DND-41 (cell line): ENCODE measurements at regions not wholly inside any gene's neighbourhood (a gene's known extent, or its start where the extent isn't known, plus 50 kb on each side); places are given as distances from the start of the nearest gene placed in this dataset.

Source experiments
- ATAC-seq: fragments of 200-7000 bp; cut with Tn5 transposase; 3 replicates; pipeline ENCODE4 v1.9.1; 2021; ENCODE audit warnings: low read depth; ENCODE audit not compliant: insufficient read depth
- DNase-seq: peaks from one replicate; pipeline ENCODE4 v3.0.0-alpha.2; 2020
- H2AFZ ChIP-seq: 2 replicates; pipeline ENCODE4 v1.6.0; 2012; ENCODE audit warnings: low read depth, low read length
- H3K27ac ChIP-seq: 2 replicates; pipeline ENCODE4 v1.5.1; 2012; ENCODE audit warnings: low read length, inconsistent platforms
- H3K27me3 ChIP-seq: fragments of 200-600 bp; sonication (generic); 2 replicates; pipeline ENCODE4 v1.6.0; 2012; ENCODE audit warnings: low read length, mild to moderate bottlenecking, inconsistent platforms; ENCODE audit not compliant: insufficient read depth, poor library complexity
- H3K36me3 ChIP-seq: 2 replicates; pipeline ENCODE4 v1.5.1; 2012; ENCODE audit warnings: low read length, inconsistent platforms; ENCODE audit not compliant: insufficient read depth
- H3K4me1 ChIP-seq: 2 replicates; pipeline ENCODE4 v1.5.1; 2012; ENCODE audit warnings: mild to moderate bottlenecking, low read length; ENCODE audit not compliant: insufficient read depth
- H3K4me2 ChIP-seq: 2 replicates; pipeline ENCODE4 v1.6.0; 2012; ENCODE audit warnings: mild to moderate bottlenecking, moderate library complexity, low read length, inconsistent platforms; ENCODE audit not compliant: insufficient read depth
- H3K4me3 ChIP-seq, 2 experiments: fragments of 200-600 bp in 1 of 2; shearing (Covaris generic) in 1 of 2; 2 replicates each; pipeline ENCODE4 v1.5.1; 2012 to 2016; ENCODE audit warnings: inconsistent platforms in 2 of 2, low read length in 2 of 2, mild to moderate bottlenecking in 2 of 2, low read depth in 1 of 2, moderate library complexity in 1 of 2
- H3K79me2 ChIP-seq: 2 replicates; pipeline ENCODE4 v1.6.0; 2012; ENCODE audit warnings: low read length, inconsistent platforms; ENCODE audit not compliant: insufficient read depth
- H3K9ac ChIP-seq: 2 replicates; pipeline ENCODE4 v1.6.0; 2012; ENCODE audit warnings: low read depth, mild to moderate bottlenecking, inconsistent platforms, low read length, moderate library complexity
- H3K9me3 ChIP-seq: 2 replicates; pipeline ENCODE4 v1.5.1; 2012; ENCODE audit warnings: low read length, moderate library complexity, mild to moderate bottlenecking, inconsistent platforms; ENCODE audit not compliant: insufficient read depth, severe bottlenecking
- H4K20me1 ChIP-seq: 2 replicates; pipeline ENCODE4 v1.6.0; 2012; ENCODE audit warnings: low read length; ENCODE audit not compliant: insufficient read depth
- EZH2 ChIP-seq: IDR thresholded peaks from 3 replicates; pipeline ENCODE4 v1.6.1; 2012; ENCODE audit warnings: borderline replicate concordance, low read depth, mild to moderate bottlenecking, moderate library complexity, low read length, inconsistent platforms; ENCODE audit not compliant: severe bottlenecking
- TF ChIP-seq, protein P1 (sequence below): IDR thresholded peaks from 2 replicates; pipeline ENCODE4 v1.5.1; 2012; ENCODE audit warnings: borderline replicate concordance, low read length, moderate library complexity, mild to moderate bottlenecking; ENCODE audit not compliant: poor library complexity, severe bottlenecking; ENCODE audit errors: extremely low read depth

DNA sequence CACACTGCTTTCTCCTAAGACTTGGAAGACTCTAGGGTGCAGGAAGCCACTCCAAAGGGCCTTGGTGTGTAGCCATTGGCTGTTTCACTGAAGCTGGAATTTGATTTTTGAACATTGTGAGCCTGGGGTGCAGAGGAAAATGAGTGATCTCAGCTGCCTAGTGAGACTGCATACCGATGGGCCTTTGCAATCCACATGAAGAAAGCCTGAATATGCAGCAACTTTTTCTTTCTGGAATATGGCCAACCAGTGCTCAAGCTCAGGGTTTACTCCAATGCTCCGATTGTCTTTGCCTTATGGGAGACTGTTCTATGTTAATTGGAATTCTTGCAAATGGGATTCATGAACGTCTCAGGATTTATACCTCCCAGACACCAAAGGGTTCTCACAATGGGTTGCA is 242.6 kb downstream of the DOK5 start:
- Histone ChIP-seq H3K79me2 (no peaks in the 10 kb centered on the region), H2AFZ (no peak overlapping the region), H3K9ac (no peak overlapping the region), H3K4me2 (no peak overlapping the region), H3K4me1 (no peaks in the 10 kb centered on the region), H3K9me3 (no peaks in the 10 kb centered on the region), H3K27ac (no peak overlapping the region), H3K27me3 (no peaks in the 10 kb centered on the region), H4K20me1 (no peaks in the 10 kb centered on the region), H3K4me3 (no peak overlapping the region), H3K36me3 (no peaks in the 10 kb centered on the region)
- DNase-seq (no peak), ATAC-seq (no peak)
- TF ChIP-seq, protein P1, sequence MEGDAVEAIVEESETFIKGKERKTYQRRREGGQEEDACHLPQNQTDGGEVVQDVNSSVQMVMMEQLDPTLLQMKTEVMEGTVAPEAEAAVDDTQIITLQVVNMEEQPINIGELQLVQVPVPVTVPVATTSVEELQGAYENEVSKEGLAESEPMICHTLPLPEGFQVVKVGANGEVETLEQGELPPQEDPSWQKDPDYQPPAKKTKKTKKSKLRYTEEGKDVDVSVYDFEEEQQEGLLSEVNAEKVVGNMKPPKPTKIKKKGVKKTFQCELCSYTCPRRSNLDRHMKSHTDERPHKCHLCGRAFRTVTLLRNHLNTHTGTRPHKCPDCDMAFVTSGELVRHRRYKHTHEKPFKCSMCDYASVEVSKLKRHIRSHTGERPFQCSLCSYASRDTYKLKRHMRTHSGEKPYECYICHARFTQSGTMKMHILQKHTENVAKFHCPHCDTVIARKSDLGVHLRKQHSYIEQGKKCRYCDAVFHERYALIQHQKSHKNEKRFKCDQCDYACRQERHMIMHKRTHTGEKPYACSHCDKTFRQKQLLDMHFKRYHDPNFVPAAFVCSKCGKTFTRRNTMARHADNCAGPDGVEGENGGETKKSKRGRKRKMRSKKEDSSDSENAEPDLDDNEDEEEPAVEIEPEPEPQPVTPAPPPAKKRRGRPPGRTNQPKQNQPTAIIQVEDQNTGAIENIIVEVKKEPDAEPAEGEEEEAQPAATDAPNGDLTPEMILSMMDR = no peak
- TF ChIP-seq EZH2 = no peak

DNA sequence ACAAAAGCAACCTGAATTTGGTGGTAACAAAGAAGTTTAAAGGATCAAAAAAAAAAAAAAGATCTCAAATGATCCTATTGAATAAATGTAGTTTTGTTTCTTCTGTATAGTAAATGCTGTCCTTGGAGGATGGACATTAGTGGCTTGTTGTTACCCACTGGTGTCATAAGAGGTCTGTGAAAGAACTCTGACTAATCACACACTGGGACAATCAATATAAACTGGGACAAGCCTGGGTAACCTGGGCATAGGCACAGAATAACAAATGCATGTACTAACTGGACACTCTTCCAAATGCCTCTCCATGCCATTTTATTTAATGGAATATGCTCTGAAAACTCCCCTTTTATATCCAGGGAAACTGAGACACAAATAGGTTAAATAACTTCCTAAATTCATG is 241.4 kb downstream of the DOK5 start:
- no peaks in the 10 kb centered on the region for H3K4me1 ChIP-seq
- no peak overlapping the region for H3K4me3 ChIP-seq
- H3K9me3 ChIP-seq = no peaks in the 10 kb centered on the region
- TF ChIP-seq, protein P1 = no peak
- TF ChIP-seq EZH2 = no peak
- no peak for ATAC-seq
- H3K27me3 ChIP-seq = no peaks in the 10 kb centered on the region
- H3K36me3 ChIP-seq = no peaks in the 10 kb centered on the region
- H3K79me2 ChIP-seq = no peaks in the 10 kb centered on the region
- H3K27ac ChIP-seq = no peak overlapping the region
- no peak overlapping the region for H2AFZ ChIP-seq
- H4K20me1 ChIP-seq = no peaks in the 10 kb centered on the region
- no peak overlapping the region for H3K9ac ChIP-seq
- no peak overlapping the region for H3K4me2 ChIP-seq
- no peak for DNase-seq

DNA sequence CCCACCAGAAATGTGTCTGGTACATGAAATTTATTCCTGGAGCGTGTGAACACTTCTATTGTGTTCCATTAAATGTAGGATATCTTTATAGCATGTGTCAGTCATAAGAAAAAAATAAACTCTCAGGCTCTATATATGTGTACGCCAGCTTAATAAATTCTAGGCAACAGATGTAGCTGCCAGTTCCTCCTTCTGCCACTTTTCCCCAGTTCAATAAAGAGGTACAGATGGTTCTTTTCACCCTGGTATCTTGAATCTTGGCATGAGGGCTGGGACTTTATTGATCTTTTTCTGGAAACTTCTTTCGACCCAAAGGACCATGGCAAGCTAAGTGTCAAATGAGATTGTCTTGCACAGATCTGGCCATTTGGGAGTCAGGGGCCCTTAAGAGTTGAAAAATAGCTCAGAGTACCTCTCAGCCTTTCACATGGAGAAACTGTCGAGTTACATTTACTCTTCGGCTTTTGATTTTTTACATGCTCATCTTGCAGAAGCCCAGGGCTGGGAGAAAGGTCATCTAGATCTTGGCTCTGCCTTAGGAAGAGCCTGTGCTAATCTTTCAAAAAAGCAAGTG is 240.9 kb downstream of the DOK5 start:
- H3K27ac ChIP-seq = no peak overlapping the region
- DNase-seq = no peak
- TF ChIP-seq, protein P1 = no peak
- no peak for TF ChIP-seq EZH2
- H3K4me1 ChIP-seq = no peaks in the 10 kb centered on the region
- no peak for ATAC-seq
- no peak overlapping the region for H2AFZ ChIP-seq
- no peaks in the 10 kb centered on the region for H4K20me1 ChIP-seq
- H3K79me2 ChIP-seq = no peaks in the 10 kb centered on the region
- no peaks in the 10 kb centered on the region for H3K9me3 ChIP-seq
- no peaks in the 10 kb centered on the region for H3K36me3 ChIP-seq
- no peak overlapping the region for H3K9ac ChIP-seq
- no peak overlapping the region for H3K4me2 ChIP-seq
- H3K4me3 ChIP-seq = no peak overlapping the region
- H3K27me3 ChIP-seq = no peaks in the 10 kb centered on the region

DNA sequence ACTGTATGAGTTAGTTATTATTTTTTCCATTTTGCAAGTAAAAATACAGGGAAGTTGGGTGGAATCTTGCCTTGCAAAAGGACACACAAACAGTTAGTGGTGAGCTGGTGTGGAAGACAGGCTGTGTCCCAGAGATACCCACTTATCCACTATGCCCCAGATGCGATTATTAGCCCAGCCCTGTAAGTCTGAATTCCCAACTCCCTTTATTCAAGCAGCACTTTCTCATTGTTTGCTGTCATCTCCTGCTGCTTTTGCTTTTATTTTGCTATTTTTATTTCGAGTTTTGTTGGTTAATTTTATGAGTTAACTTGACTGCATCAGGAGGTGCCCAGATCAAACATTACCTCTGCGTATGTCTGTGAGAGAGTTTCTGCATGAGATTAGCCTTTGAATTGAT is 239.4 kb downstream of the DOK5 start:
- Histone ChIP-seq H3K9me3 (no peaks in the 10 kb centered on the region), H3K27me3 (no peaks in the 10 kb centered on the region), H3K27ac (no peak overlapping the region), H3K9ac (no peak overlapping the region), H3K4me1 (no peaks in the 10 kb centered on the region), H2AFZ (no peak overlapping the region), H4K20me1 (no peaks in the 10 kb centered on the region), H3K79me2 (no peaks in the 10 kb centered on the region), H3K4me2 (no peak overlapping the region), H3K36me3 (no peaks in the 10 kb centered on the region), H3K4me3 (no peak overlapping the region)
- no peak for TF ChIP-seq EZH2
- TF ChIP-seq, protein P1 = no peak
- DNase-seq = no peak
- no peak for ATAC-seq
